ENCODE measurements at regions not wholly inside any gene's neighbourhood (a gene's known extent, or its start where the extent isn't known, plus 50 kb on each side); places are given as distances from the start of the nearest gene placed in this dataset.
"Not testable (repeated sequence)": the region's sequence is repeated elsewhere in the genome, so short reads cannot be mapped to it uniquely, and the experiment has no call there.

- DNase-seq (ENCODE audit: low spot score): no peak
These were observed 888.1 kb downstream of the REEP3 start for GRCh38 chr10:64409349-64409748.

- DNase-seq (ENCODE audit: low spot score): no peak
These were observed 894.8 kb downstream of the REEP3 start for GRCh38 chr10:64416011-64416410.

- no peak for DNase-seq (ENCODE audit: low spot score)
These were observed 898.3 kb downstream of the REEP3 start for GRCh38 chr10:64419461-64419860.

GRCh38 chr10:64426745-64427144 is 905.5 kb downstream of the REEP3 start:
- DNase-seq (ENCODE audit: low spot score): no peak

GRCh38 chr10:64430690-64431323 is 909.6 kb downstream of the REEP3 start:
- peak; percentile 52 for DNase-seq (ENCODE audit: low spot score)

GRCh38 chr10:64441872-64442271 is 920.7 kb downstream of the REEP3 start:
- DNase-seq (ENCODE audit: low spot score): not testable (repeated sequence)

GRCh38 chr10:64444163-64444562 is 923.0 kb downstream of the REEP3 start:
- no peak for DNase-seq (ENCODE audit: low spot score)

GRCh38 chr10:64444564-64444963 is 923.4 kb downstream of the REEP3 start:
- DNase-seq (ENCODE audit: low spot score): no peak

GRCh38 chr10:64449603-64450002 is 928.4 kb downstream of the REEP3 start:
- DNase-seq (ENCODE audit: low spot score): no peak

GRCh38 chr10:64450312-64450711 is 929.1 kb downstream of the REEP3 start:
- no peak for DNase-seq (ENCODE audit: low spot score)

- no peak for DNase-seq (ENCODE audit: low spot score)
These were observed 933.8 kb downstream of the REEP3 start for GRCh38 chr10:64454962-64455361.

GRCh38 chr10:64458306-64458705 is 937.1 kb downstream of the REEP3 start:
- no peak for DNase-seq (ENCODE audit: low spot score)

- no peak for DNase-seq (ENCODE audit: low spot score)
These were observed 942.2 kb downstream of the REEP3 start for GRCh38 chr10:64463406-64463805.

- DNase-seq (ENCODE audit: low spot score): no peak
These were observed 944.5 kb downstream of the REEP3 start for GRCh38 chr10:64465653-64466052.

- no peak for DNase-seq (ENCODE audit: low spot score)
These were observed 947.0 kb downstream of the REEP3 start for GRCh38 chr10:64468219-64468618.

GRCh38 chr10:64476506-64476905 is 955.3 kb downstream of the REEP3 start:
- no peak for DNase-seq (ENCODE audit: low spot score)

GRCh38 chr10:64477791-64478190 is 956.6 kb downstream of the REEP3 start:
- DNase-seq (ENCODE audit: low spot score): no peak

GRCh38 chr10:64484811-64485330 is 963.7 kb downstream of the REEP3 start:
- no peak for DNase-seq (ENCODE audit: low spot score)

GRCh38 chr10:64486149-64486548 is 964.9 kb downstream of the REEP3 start:
- DNase-seq (ENCODE audit: low spot score): no peak

GRCh38 chr10:64486901-64487300 is 965.7 kb downstream of the REEP3 start:
- no peak for DNase-seq (ENCODE audit: low spot score)

GRCh38 chr10:64494901-64495300 is 973.7 kb downstream of the REEP3 start:
- DNase-seq (ENCODE audit: low spot score): no peak

- DNase-seq (ENCODE audit: low spot score): no peak
These were observed 976.1 kb downstream of the REEP3 start for GRCh38 chr10:64497306-64497705.

GRCh38 chr10:64501807-64502206 is 980.6 kb downstream of the REEP3 start:
- no peak for DNase-seq (ENCODE audit: low spot score)

GRCh38 chr10:64502936-64503335 is 981.7 kb downstream of the REEP3 start:
- no peak for DNase-seq (ENCODE audit: low spot score)

Measured in H4 (cell line).